ENCODE measurements at regions not wholly inside any gene's neighbourhood (a gene's known extent, or its start where the extent isn't known, plus 50 kb on each side); places are given as distances from the start of the nearest gene placed in this dataset.
"Not testable (repeated sequence)": the region's sequence is repeated elsewhere in the genome, so short reads cannot be mapped to it uniquely, and the experiment has no call there.

- Histone ChIP-seq H3K27me3 (ENCODE audit: insufficient read depth, poor library complexity, severe bottlenecking) (no peaks in the 10 kb centered on the region), H3K27ac (replicated peaks) (no peak overlapping the region), H3K4me3 (replicated peaks; ENCODE audit: insufficient read depth, low read length) (no peak overlapping the region)
- TF ChIP-seq CTCF (IDR thresholded peaks at IDR 0.05; ENCODE audit: insufficient read depth, low read length): no peak
- TF ChIP-seq GABPA (IDR thresholded peaks at IDR 0.05; ENCODE audit: low read depth): no peak
- no peak for TF ChIP-seq REST (IDR thresholded peaks at IDR 0.05; ENCODE audit: insufficient replicate concordance, low read depth)
- TF ChIP-seq SPI1 (IDR thresholded peaks at IDR 0.05; ENCODE audit: borderline replicate concordance, low read depth): no peak
- no peak for TF ChIP-seq POLR2AphosphoS5 (IDR thresholded peaks at IDR 0.05; ENCODE audit: low read depth)
- DNase-seq (ENCODE audit: low read depth in 1 of 2, low spot score in 1 of 2): no peak
These were observed 64.1 kb upstream of the CACHD1 start for GRCh38 chr1:64405833-64406232.

GRCh38 chr1:64410217-64410616, 59.7 kb upstream of the CACHD1 start:
- Histone ChIP-seq H3K27ac (replicated peaks) (no peak overlapping the region), H3K4me3 (replicated peaks; ENCODE audit: insufficient read depth, low read length) (no peak overlapping the region), H3K27me3 (ENCODE audit: insufficient read depth, poor library complexity, severe bottlenecking) (no peaks in the 10 kb centered on the region)
- TF ChIP-seq GABPA (IDR thresholded peaks at IDR 0.05; ENCODE audit: low read depth): no peak
- TF ChIP-seq REST (IDR thresholded peaks at IDR 0.05; ENCODE audit: insufficient replicate concordance, low read depth): no peak
- TF ChIP-seq CTCF (IDR thresholded peaks at IDR 0.05; ENCODE audit: insufficient read depth, low read length): no peak
- no peak for TF ChIP-seq SPI1 (IDR thresholded peaks at IDR 0.05; ENCODE audit: borderline replicate concordance, low read depth)
- TF ChIP-seq POLR2AphosphoS5 (IDR thresholded peaks at IDR 0.05; ENCODE audit: low read depth): no peak
- DNase-seq (ENCODE audit: low read depth in 1 of 2, low spot score in 1 of 2): no peak

GRCh38 chr1:64414855-64415546, 54.9 kb upstream of the CACHD1 start:
- not testable (repeated sequence) for H3K4me3 ChIP-seq (replicated peaks; ENCODE audit: insufficient read depth, low read length); H3K27me3 ChIP-seq (ENCODE audit: insufficient read depth, poor library complexity, severe bottlenecking); DNase-seq (ENCODE audit: low read depth in 1 of 2, low spot score in 1 of 2)

GRCh38 chr1:64417803-64418202, 52.1 kb upstream of the CACHD1 start:
- Histone ChIP-seq H3K27me3 (ENCODE audit: insufficient read depth, poor library complexity, severe bottlenecking) (peaks cover 4% of the 10 kb centered on the region), H3K4me3 (replicated peaks; ENCODE audit: insufficient read depth, low read length) (no peak overlapping the region), H3K27ac (replicated peaks) (no peak overlapping the region)
- DNase-seq (ENCODE audit: low read depth in 1 of 2, low spot score in 1 of 2): no peak
- TF ChIP-seq REST (IDR thresholded peaks at IDR 0.05; ENCODE audit: insufficient replicate concordance, low read depth) (no peak), POLR2AphosphoS5 (IDR thresholded peaks at IDR 0.05; ENCODE audit: low read depth) (no peak), CTCF (IDR thresholded peaks at IDR 0.05; ENCODE audit: insufficient read depth, low read length) (no peak), SPI1 (IDR thresholded peaks at IDR 0.05; ENCODE audit: borderline replicate concordance, low read depth) (no peak), GABPA (IDR thresholded peaks at IDR 0.05; ENCODE audit: low read depth) (no peak)

More at GRCh38 chr1:64414855-64415546, 54.9 kb upstream of the CACHD1 start:
- not testable (repeated sequence) for H3K27ac ChIP-seq (replicated peaks)
